ENCODE measurements at regions not wholly inside any gene's neighbourhood (a gene's known extent, or its start where the extent isn't known, plus 50 kb on each side); places are given as distances from the start of the nearest gene placed in this dataset.

DNA sequence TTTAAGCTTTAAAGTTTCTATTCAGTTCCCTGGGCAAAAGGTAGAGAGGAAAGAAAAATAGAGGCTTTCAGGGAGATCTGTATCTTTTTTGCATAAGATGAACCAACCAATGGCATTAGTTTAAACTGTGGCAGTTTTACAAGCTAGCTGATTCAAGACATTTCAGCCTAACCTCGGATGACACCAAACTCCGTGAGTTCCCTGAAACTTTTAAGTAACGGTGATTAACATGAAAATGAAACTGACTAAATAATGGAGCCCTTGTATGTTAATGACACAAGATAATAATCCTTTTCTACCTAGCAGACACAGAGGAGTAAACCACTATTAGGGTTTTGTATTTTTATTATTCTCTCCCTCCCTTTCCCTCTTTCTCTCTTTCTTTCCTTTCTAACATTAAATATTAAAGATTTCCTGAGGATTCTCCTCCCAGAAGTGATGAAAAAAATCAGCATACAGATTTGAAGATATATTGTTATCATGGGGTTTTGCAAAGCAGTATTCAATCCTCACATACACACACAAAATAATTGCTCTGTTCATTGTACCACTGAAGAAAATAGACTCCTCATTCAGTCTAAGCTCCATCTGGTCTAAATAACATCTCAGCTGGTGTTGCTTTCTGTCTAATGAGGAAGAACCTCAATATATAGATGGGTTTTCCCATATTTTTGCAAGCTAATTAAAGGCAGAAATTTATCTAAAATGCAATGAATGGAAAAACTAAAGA, 483.8 kb downstream of the NOVA1 start:
- DNase-seq (ENCODE audit: extremely low spot score): no peak
- no peak overlapping the region for H3K4me3 ChIP-seq
- H3K36me3 ChIP-seq: no peaks in the 10 kb centered on the region
- H3K4me1 ChIP-seq: no peaks in the 10 kb centered on the region
- H3K27me3 ChIP-seq: no peaks in the 10 kb centered on the region
- 59% methylated on average over 3 of the region's 3 CpGs for WGBS
- TF ChIP-seq POLR2AphosphoS5 (IDR thresholded peaks at IDR 0.05): no peak
- TF ChIP-seq, protein P1, sequence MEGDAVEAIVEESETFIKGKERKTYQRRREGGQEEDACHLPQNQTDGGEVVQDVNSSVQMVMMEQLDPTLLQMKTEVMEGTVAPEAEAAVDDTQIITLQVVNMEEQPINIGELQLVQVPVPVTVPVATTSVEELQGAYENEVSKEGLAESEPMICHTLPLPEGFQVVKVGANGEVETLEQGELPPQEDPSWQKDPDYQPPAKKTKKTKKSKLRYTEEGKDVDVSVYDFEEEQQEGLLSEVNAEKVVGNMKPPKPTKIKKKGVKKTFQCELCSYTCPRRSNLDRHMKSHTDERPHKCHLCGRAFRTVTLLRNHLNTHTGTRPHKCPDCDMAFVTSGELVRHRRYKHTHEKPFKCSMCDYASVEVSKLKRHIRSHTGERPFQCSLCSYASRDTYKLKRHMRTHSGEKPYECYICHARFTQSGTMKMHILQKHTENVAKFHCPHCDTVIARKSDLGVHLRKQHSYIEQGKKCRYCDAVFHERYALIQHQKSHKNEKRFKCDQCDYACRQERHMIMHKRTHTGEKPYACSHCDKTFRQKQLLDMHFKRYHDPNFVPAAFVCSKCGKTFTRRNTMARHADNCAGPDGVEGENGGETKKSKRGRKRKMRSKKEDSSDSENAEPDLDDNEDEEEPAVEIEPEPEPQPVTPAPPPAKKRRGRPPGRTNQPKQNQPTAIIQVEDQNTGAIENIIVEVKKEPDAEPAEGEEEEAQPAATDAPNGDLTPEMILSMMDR (IDR thresholded peaks at IDR 0.05): no peak
- no peak for TF ChIP-seq POLR2A (IDR thresholded peaks at IDR 0.05; ENCODE audit: low read depth)
- no peak for TF ChIP-seq EP300 (IDR thresholded peaks at IDR 0.05)
- no peaks in the 10 kb centered on the region for H3K9me3 ChIP-seq
- no peak overlapping the region for H3K27ac ChIP-seq (replicated peaks in 1 of 4)
- intact Hi-C loops (cut with DNase I): no loop called here

DNA sequence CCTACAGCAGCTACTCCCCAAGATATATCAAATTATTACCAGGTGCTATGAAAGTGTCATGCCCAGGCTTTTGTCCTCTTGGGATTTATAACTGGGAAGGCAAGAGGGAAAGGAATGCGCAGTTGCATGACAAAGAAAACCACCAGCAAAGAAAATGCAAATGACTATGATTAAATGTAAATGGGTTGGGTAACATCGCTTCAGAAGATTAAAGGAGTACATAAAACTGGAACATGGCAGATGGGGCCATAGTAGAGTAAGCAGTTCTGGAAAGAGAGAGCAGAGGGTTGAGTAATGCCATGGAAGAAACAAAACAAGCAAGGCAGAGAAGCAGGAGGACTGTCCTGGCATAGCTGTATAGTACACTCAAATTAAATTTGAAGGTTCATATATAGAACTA, 493.1 kb downstream of the NOVA1 start:
- WGBS: 85% methylated on average over 2 of the region's 2 CpGs
- no peak for DNase-seq (ENCODE audit: extremely low spot score)
- intact Hi-C loops (cut with DNase I): no loop called here
- no peaks in the 10 kb centered on the region for H3K27me3 ChIP-seq
- no peaks in the 10 kb centered on the region for H3K36me3 ChIP-seq
- H3K4me3 ChIP-seq: no peak overlapping the region
- H3K27ac ChIP-seq (replicated peaks in 1 of 4): no peak overlapping the region
- peaks cover 0 to 5% (median 0%) of the 10 kb centered on the region in 4 donors for H3K4me1 ChIP-seq
- TF ChIP-seq POLR2A (IDR thresholded peaks at IDR 0.05; ENCODE audit: low read depth) (no peak), EP300 (IDR thresholded peaks at IDR 0.05) (no peak), POLR2AphosphoS5 (IDR thresholded peaks at IDR 0.05) (no peak)
- TF ChIP-seq, protein P1 (IDR thresholded peaks at IDR 0.05): no peak
- H3K9me3 ChIP-seq: no peaks in the 10 kb centered on the region

DNA sequence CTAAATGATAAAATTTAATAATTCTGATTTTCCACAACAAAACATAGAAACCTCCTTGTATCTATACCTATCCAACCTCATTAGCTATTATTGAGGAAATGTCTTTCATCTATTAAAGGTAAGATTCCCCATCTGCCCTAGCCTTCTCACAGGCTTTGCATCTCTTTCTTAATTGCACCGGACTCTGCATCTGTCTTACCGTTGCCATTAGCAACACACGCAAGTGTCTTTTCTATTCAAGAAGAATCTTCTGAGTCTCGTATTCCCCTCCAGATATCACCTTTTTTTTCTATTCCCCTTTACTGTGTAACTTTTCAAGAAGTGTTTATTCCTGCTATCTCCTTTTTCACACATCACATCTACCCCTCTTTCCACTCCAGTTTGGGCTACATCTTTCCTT, 500.0 kb downstream of the NOVA1 start:
- H3K9me3 ChIP-seq: no peaks in the 10 kb centered on the region
- 90% methylated on average over 4 of the region's 4 CpGs for WGBS
- no peak overlapping the region for H3K27ac ChIP-seq (replicated peaks in 1 of 4)
- DNase-seq (ENCODE audit: extremely low spot score): no peak
- H3K4me3 ChIP-seq: no peak overlapping the region
- intact Hi-C loops (cut with DNase I): no loop called here
- peaks cover 0 to 3% (median 0%) of the 10 kb centered on the region in 4 donors for H3K4me1 ChIP-seq
- no peaks in the 10 kb centered on the region for H3K36me3 ChIP-seq
- no peaks in the 10 kb centered on the region for H3K27me3 ChIP-seq
- TF ChIP-seq POLR2AphosphoS5 (IDR thresholded peaks at IDR 0.05): no peak
- TF ChIP-seq, protein P1 (IDR thresholded peaks at IDR 0.05): no peak
- TF ChIP-seq POLR2A (IDR thresholded peaks at IDR 0.05; ENCODE audit: low read depth): no peak
- TF ChIP-seq EP300 (IDR thresholded peaks at IDR 0.05): no peak

DNA sequence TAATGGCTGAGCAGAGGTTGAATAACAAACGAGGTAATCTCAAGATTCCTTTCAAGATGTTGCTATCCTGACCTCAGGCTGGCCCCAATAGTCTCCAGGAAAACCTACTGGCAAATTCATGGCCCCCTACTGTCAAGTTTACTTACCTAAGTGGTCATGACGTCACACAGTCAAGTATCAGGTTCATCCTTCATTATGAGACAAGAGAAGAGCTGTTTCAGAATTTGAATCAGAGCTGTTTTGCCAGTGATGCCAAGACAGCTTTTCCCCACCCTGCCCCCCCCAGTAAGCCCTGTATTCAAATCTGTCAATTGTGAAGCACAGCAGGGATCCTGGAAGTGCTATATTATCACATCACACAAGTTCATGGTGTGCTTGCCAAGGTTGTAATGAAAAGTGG, 509.6 kb downstream of the NOVA1 start:
- Histone ChIP-seq H3K27ac (replicated peaks in 1 of 4) (no peak overlapping the region), H3K27me3 (no peaks in the 10 kb centered on the region), H3K4me1 (no peaks in the 10 kb centered on the region), H3K4me3 (no peak overlapping the region), H3K9me3 (no peaks in the 10 kb centered on the region), H3K36me3 (no peaks in the 10 kb centered on the region)
- DNase-seq (ENCODE audit: extremely low spot score): no peak
- TF ChIP-seq POLR2AphosphoS5 (IDR thresholded peaks at IDR 0.05) (no peak), EP300 (IDR thresholded peaks at IDR 0.05) (no peak), POLR2A (IDR thresholded peaks at IDR 0.05; ENCODE audit: low read depth) (no peak)
- TF ChIP-seq, protein P1 (IDR thresholded peaks at IDR 0.05): no peak
- intact Hi-C loops (cut with DNase I): no loop called here
- WGBS: 47% methylated on average over 2 of the region's 2 CpGs

DNA sequence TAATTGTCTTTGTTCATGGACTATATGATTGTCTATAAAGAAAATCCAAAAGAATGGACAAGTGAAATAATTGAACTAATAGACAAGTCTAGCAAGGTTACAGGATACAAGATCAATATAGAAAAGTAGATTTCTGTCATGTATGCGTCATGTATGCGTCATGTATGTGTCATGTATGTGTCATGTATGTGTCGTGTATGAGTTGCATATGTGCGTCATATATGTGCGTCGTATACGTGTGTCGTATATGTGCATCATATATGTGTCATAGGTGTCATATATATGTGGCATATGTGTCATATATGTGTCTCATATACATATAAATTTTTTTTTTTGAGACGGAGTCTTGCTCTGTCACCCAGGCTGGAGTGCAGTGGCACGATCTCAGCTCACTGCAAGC, 516.8 kb downstream of the NOVA1 start:
- WGBS: 75% methylated on average over 10 of the region's 10 CpGs
- H3K27ac ChIP-seq (replicated peaks in 1 of 4): no peak overlapping the region
- TF ChIP-seq, protein P1 (IDR thresholded peaks at IDR 0.05): no peak
- no peak for TF ChIP-seq POLR2AphosphoS5 (IDR thresholded peaks at IDR 0.05)
- no peak for TF ChIP-seq EP300 (IDR thresholded peaks at IDR 0.05)
- TF ChIP-seq POLR2A (IDR thresholded peaks at IDR 0.05; ENCODE audit: low read depth): no peak

More for the DNA sequence above, 516.8 kb downstream of the NOVA1 start:
- H3K27me3 ChIP-seq: no peaks in the 10 kb centered on the region
- H3K36me3 ChIP-seq: no peaks in the 10 kb centered on the region
- no peak overlapping the region for H3K4me3 ChIP-seq
- no peak for DNase-seq (ENCODE audit: extremely low spot score)
- H3K4me1 ChIP-seq: no peaks in the 10 kb centered on the region
- H3K9me3 ChIP-seq: no peaks in the 10 kb centered on the region
- intact Hi-C loops (cut with DNase I): no loop called here

Measured in esophagus muscularis mucosa (tissue), 4 donors.